ENCODE measurements at regions not wholly inside any gene's neighbourhood (a gene's known extent, or its start where the extent isn't known, plus 50 kb on each side); places are given as distances from the start of the nearest gene placed in this dataset.
"Not testable (repeated sequence)": the region's sequence is repeated elsewhere in the genome, so short reads cannot be mapped to it uniquely, and the experiment has no call there.

- Histone ChIP-seq H3K79me2 (ENCODE audit: low read length) (no peaks in the 10 kb centered on the region), H3K36me3 (ENCODE audit: insufficient read depth, low read length) (no peaks in the 10 kb centered on the region), H3K27ac (ENCODE audit: low read length) (no peak overlapping the region), H3K9me2 (replicated peaks; ENCODE audit: insufficient read depth, low read length) (no peaks in the 10 kb centered on the region), H2AFZ (ENCODE audit: low read length) (no peak overlapping the region), H4K20me1 (ENCODE audit: insufficient read depth, low read depth, low read length) (no peaks in the 10 kb centered on the region), H3K27me3 (ENCODE audit: low read length) (no peaks in the 10 kb centered on the region), H3K4me2 (ENCODE audit: low read depth, low read length, poor library complexity, severe bottlenecking) (no peak overlapping the region), H3K9me3 (ENCODE audit: low read length) (peaks cover 15% of the 10 kb centered on the region), H3K4me3 (ENCODE audit: low read length) (no peak overlapping the region), H3K9ac (ENCODE audit: low read length) (no peak overlapping the region), H3K4me1 (ENCODE audit: low read length) (no peaks in the 10 kb centered on the region)
- no peak for DNase-seq
Observed at GRCh38 chr5:13115476-13115875, 829.0 kb downstream of the DNAH5 start.

- Histone ChIP-seq H3K9me3 (ENCODE audit: low read length) (peaks cover 22% of the 10 kb centered on the region), H3K9ac (ENCODE audit: low read length) (no peak overlapping the region), H3K27me3 (ENCODE audit: low read length) (no peaks in the 10 kb centered on the region), H3K4me1 (ENCODE audit: low read length) (no peaks in the 10 kb centered on the region), H3K27ac (ENCODE audit: low read length) (no peak overlapping the region), H4K20me1 (ENCODE audit: insufficient read depth, low read depth, low read length) (no peaks in the 10 kb centered on the region), H3K79me2 (ENCODE audit: low read length) (no peaks in the 10 kb centered on the region), H3K9me2 (replicated peaks; ENCODE audit: insufficient read depth, low read length) (no peaks in the 10 kb centered on the region), H2AFZ (ENCODE audit: low read length) (no peak overlapping the region), H3K36me3 (ENCODE audit: insufficient read depth, low read length) (no peaks in the 10 kb centered on the region), H3K4me2 (ENCODE audit: low read depth, low read length, poor library complexity, severe bottlenecking) (no peak overlapping the region), H3K4me3 (ENCODE audit: low read length) (no peak overlapping the region)
- no peak for DNase-seq
Observed at GRCh38 chr5:13108265-13108664, 836.2 kb downstream of the DNAH5 start.

GRCh38 chr5:13107537-13107936 lies 837.0 kb downstream of the DNAH5 start:
- Histone ChIP-seq H3K9ac (ENCODE audit: low read length) (no peak overlapping the region), H4K20me1 (ENCODE audit: insufficient read depth, low read depth, low read length) (no peaks in the 10 kb centered on the region), H3K27me3 (ENCODE audit: low read length) (no peaks in the 10 kb centered on the region), H3K4me2 (ENCODE audit: low read depth, low read length, poor library complexity, severe bottlenecking) (no peak overlapping the region), H3K36me3 (ENCODE audit: insufficient read depth, low read length) (no peaks in the 10 kb centered on the region), H3K27ac (ENCODE audit: low read length) (no peak overlapping the region), H3K79me2 (ENCODE audit: low read length) (no peaks in the 10 kb centered on the region), H3K9me2 (replicated peaks; ENCODE audit: insufficient read depth, low read length) (no peaks in the 10 kb centered on the region), H2AFZ (ENCODE audit: low read length) (no peak overlapping the region), H3K4me1 (ENCODE audit: low read length) (no peaks in the 10 kb centered on the region), H3K9me3 (ENCODE audit: low read length) (peaks cover 23% of the 10 kb centered on the region), H3K4me3 (ENCODE audit: low read length) (no peak overlapping the region)
- no peak for DNase-seq

GRCh38 chr5:13081116-13081515 lies 863.4 kb downstream of the DNAH5 start:
- Histone ChIP-seq H3K4me3 (ENCODE audit: low read length) (no peak overlapping the region), H3K79me2 (ENCODE audit: low read length) (no peaks in the 10 kb centered on the region), H2AFZ (ENCODE audit: low read length) (no peak overlapping the region), H3K27ac (ENCODE audit: low read length) (no peak overlapping the region), H3K27me3 (ENCODE audit: low read length) (no peaks in the 10 kb centered on the region), H4K20me1 (ENCODE audit: insufficient read depth, low read depth, low read length) (no peaks in the 10 kb centered on the region), H3K9me2 (replicated peaks; ENCODE audit: insufficient read depth, low read length) (no peaks in the 10 kb centered on the region), H3K4me2 (ENCODE audit: low read depth, low read length, poor library complexity, severe bottlenecking) (no peak overlapping the region), H3K4me1 (ENCODE audit: low read length) (no peaks in the 10 kb centered on the region), H3K9me3 (ENCODE audit: low read length) (peaks cover 40% of the 10 kb centered on the region), H3K9ac (ENCODE audit: low read length) (no peak overlapping the region), H3K36me3 (ENCODE audit: insufficient read depth, low read length) (no peaks in the 10 kb centered on the region)
- DNase-seq, result no peak

GRCh38 chr5:13072936-13073335 lies 871.6 kb downstream of the DNAH5 start:
- DNase-seq; H3K4me2 ChIP-seq (ENCODE audit: low read depth, low read length, poor library complexity, severe bottlenecking); H4K20me1 ChIP-seq (ENCODE audit: insufficient read depth, low read depth, low read length); H3K9ac ChIP-seq (ENCODE audit: low read length); H2AFZ ChIP-seq (ENCODE audit: low read length); H3K79me2 ChIP-seq (ENCODE audit: low read length); H3K27me3 ChIP-seq (ENCODE audit: low read length); H3K27ac ChIP-seq (ENCODE audit: low read length); H3K4me1 ChIP-seq (ENCODE audit: low read length); H3K36me3 ChIP-seq (ENCODE audit: insufficient read depth, low read length); H3K9me2 ChIP-seq (replicated peaks; ENCODE audit: insufficient read depth, low read length); H3K4me3 ChIP-seq (ENCODE audit: low read length): not testable (repeated sequence)
- peaks cover 33% of the 10 kb centered on the region for H3K9me3 ChIP-seq (ENCODE audit: low read length)

- Histone ChIP-seq H3K9ac (ENCODE audit: low read length) (no peak overlapping the region), H3K36me3 (ENCODE audit: insufficient read depth, low read length) (no peaks in the 10 kb centered on the region), H3K79me2 (ENCODE audit: low read length) (no peaks in the 10 kb centered on the region), H2AFZ (ENCODE audit: low read length) (no peak overlapping the region), H3K9me3 (ENCODE audit: low read length) (peaks cover 36% of the 10 kb centered on the region), H3K4me3 (ENCODE audit: low read length) (no peak overlapping the region), H3K27me3 (ENCODE audit: low read length) (no peaks in the 10 kb centered on the region), H4K20me1 (ENCODE audit: insufficient read depth, low read depth, low read length) (no peaks in the 10 kb centered on the region), H3K27ac (ENCODE audit: low read length) (no peak overlapping the region), H3K4me2 (ENCODE audit: low read depth, low read length, poor library complexity, severe bottlenecking) (no peak overlapping the region), H3K9me2 (replicated peaks; ENCODE audit: insufficient read depth, low read length) (no peaks in the 10 kb centered on the region), H3K4me1 (ENCODE audit: low read length) (no peaks in the 10 kb centered on the region)
- no peak for DNase-seq
Observed at GRCh38 chr5:13063088-13063487, 881.4 kb downstream of the DNAH5 start.

- no peaks in the 10 kb centered on the region for H3K9me2 ChIP-seq (replicated peaks; ENCODE audit: insufficient read depth, low read length)
- H3K4me2 ChIP-seq (ENCODE audit: low read depth, low read length, poor library complexity, severe bottlenecking), result no peak overlapping the region
- no peaks in the 10 kb centered on the region for H3K27me3 ChIP-seq (ENCODE audit: low read length)
- H3K9ac ChIP-seq (ENCODE audit: low read length), result no peak overlapping the region
- no peaks in the 10 kb centered on the region for H3K4me1 ChIP-seq (ENCODE audit: low read length)
- no peak overlapping the region for H2AFZ ChIP-seq (ENCODE audit: low read length)
- no peak overlapping the region for H3K4me3 ChIP-seq (ENCODE audit: low read length)
- H3K79me2 ChIP-seq (ENCODE audit: low read length), result no peaks in the 10 kb centered on the region
- no peak for DNase-seq
- H4K20me1 ChIP-seq (ENCODE audit: insufficient read depth, low read depth, low read length), result no peaks in the 10 kb centered on the region
- H3K27ac ChIP-seq (ENCODE audit: low read length), result no peak overlapping the region
- H3K9me3 ChIP-seq (ENCODE audit: low read length), result peaks cover 26% of the 10 kb centered on the region
- H3K36me3 ChIP-seq (ENCODE audit: insufficient read depth, low read length), result no peaks in the 10 kb centered on the region
Observed at GRCh38 chr5:13045897-13046551, 898.5 kb downstream of the DNAH5 start.

- no peaks in the 10 kb centered on the region for H4K20me1 ChIP-seq (ENCODE audit: insufficient read depth, low read depth, low read length)
- no peak overlapping the region for H2AFZ ChIP-seq (ENCODE audit: low read length)
- H3K79me2 ChIP-seq (ENCODE audit: low read length), result no peaks in the 10 kb centered on the region
- no peak for DNase-seq
- H3K4me2 ChIP-seq (ENCODE audit: low read depth, low read length, poor library complexity, severe bottlenecking), result no peak overlapping the region
- H3K9me3 ChIP-seq (ENCODE audit: low read length), result peaks cover 34% of the 10 kb centered on the region
- no peaks in the 10 kb centered on the region for H3K9me2 ChIP-seq (replicated peaks; ENCODE audit: insufficient read depth, low read length)
- H3K4me3 ChIP-seq (ENCODE audit: low read length), result no peak overlapping the region
- no peak overlapping the region for H3K27ac ChIP-seq (ENCODE audit: low read length)
- no peaks in the 10 kb centered on the region for H3K36me3 ChIP-seq (ENCODE audit: insufficient read depth, low read length)
- H3K9ac ChIP-seq (ENCODE audit: low read length), result no peak overlapping the region
- no peaks in the 10 kb centered on the region for H3K4me1 ChIP-seq (ENCODE audit: low read length)
- no peaks in the 10 kb centered on the region for H3K27me3 ChIP-seq (ENCODE audit: low read length)
Observed at GRCh38 chr5:13034061-13034460, 910.4 kb downstream of the DNAH5 start.

GRCh38 chr5:13029211-13029610 lies 915.3 kb downstream of the DNAH5 start:
- H2AFZ ChIP-seq (ENCODE audit: low read length), result no peak overlapping the region

More at GRCh38 chr5:13029211-13029610, 915.3 kb downstream of the DNAH5 start:
- H3K27me3 ChIP-seq (ENCODE audit: low read length), result no peaks in the 10 kb centered on the region
- no peak overlapping the region for H3K9ac ChIP-seq (ENCODE audit: low read length)
- H3K4me2 ChIP-seq (ENCODE audit: low read depth, low read length, poor library complexity, severe bottlenecking), result no peak overlapping the region
- H3K4me1 ChIP-seq (ENCODE audit: low read length), result no peaks in the 10 kb centered on the region
- H3K9me3 ChIP-seq (ENCODE audit: low read length), result peaks cover 41% of the 10 kb centered on the region
- H4K20me1 ChIP-seq (ENCODE audit: insufficient read depth, low read depth, low read length), result no peaks in the 10 kb centered on the region
- no peak overlapping the region for H3K27ac ChIP-seq (ENCODE audit: low read length)
- H3K79me2 ChIP-seq (ENCODE audit: low read length), result no peaks in the 10 kb centered on the region
- H3K4me3 ChIP-seq (ENCODE audit: low read length), result no peak overlapping the region
- no peak for DNase-seq
- H3K36me3 ChIP-seq (ENCODE audit: insufficient read depth, low read length), result no peaks in the 10 kb centered on the region
- no peaks in the 10 kb centered on the region for H3K9me2 ChIP-seq (replicated peaks; ENCODE audit: insufficient read depth, low read length)

Data from Karpas-422 (cell line).